SK-N-SH (cell line): ENCODE measurements at regions not wholly inside any gene's neighbourhood (a gene's known extent, or its start where the extent isn't known, plus 50 kb on each side); places are given as distances from the start of the nearest gene placed in this dataset.

Source experiments
- ELF1 ChIP-seq: IDR thresholded peaks from 2 replicates; pipeline ENCODE4 v1.4.0; 2012
- EP300 ChIP-seq, 2 experiments: IDR thresholded peaks; 2 replicates each; pipeline versions ENCODE4 v1.4.0 to v1.6.1; 2012; ENCODE audit warnings: borderline replicate concordance in 1 of 2, low read depth in 1 of 2, low read length in 1 of 2
- EZH2phosphoT487 ChIP-seq: fragments of 200-600 bp; sonication (generic); IDR thresholded peaks from 2 replicates; pipeline ENCODE4 v1.6.1; 2017; ENCODE audit warnings: low read depth, mixed run types, mild to moderate bottlenecking, antibody characterized with exemption, moderate library complexity, borderline replicate concordance
- GABPA ChIP-seq: IDR thresholded peaks from 2 replicates; pipeline ENCODE4 v1.4.0; 2012; ENCODE audit warnings: low read depth, mild to moderate bottlenecking
- MAX ChIP-seq: IDR thresholded peaks from 2 replicates; pipeline ENCODE4 v1.4.0; 2012; ENCODE audit warnings: low read depth
- POLR2AphosphoS5 ChIP-seq: IDR thresholded peaks from 2 replicates; pipeline ENCODE4 v1.6.1; 2012; ENCODE audit warnings: low read depth, low read length
- RAD21 ChIP-seq: IDR thresholded peaks from 2 replicates; pipeline ENCODE4 v1.6.1; 2012; ENCODE audit warnings: mild to moderate bottlenecking, low read length
- RFX5 ChIP-seq: IDR thresholded peaks from 2 replicates; pipeline ENCODE4 v1.6.1; 2012; ENCODE audit warnings: mild to moderate bottlenecking, improper control_type of control experiment, low read length
- TAF1 ChIP-seq: IDR thresholded peaks from 2 replicates; pipeline ENCODE4 v1.6.1; 2012; ENCODE audit warnings: low read depth, mild to moderate bottlenecking, low read length, moderate library complexity, borderline replicate concordance
- TCF12 ChIP-seq: IDR thresholded peaks from 2 replicates; pipeline ENCODE4 v1.4.0; 2012
- USF2 ChIP-seq: fragments of 150-350 bp; IDR thresholded peaks from 2 replicates; pipeline ENCODE4 v1.6.1; 2017; ENCODE audit warnings: antibody characterized with exemption, low read length, low read depth, borderline replicate concordance
- TF ChIP-seq, protein P1 (sequence below): fragments of 200-600 bp; sonication (generic); IDR thresholded peaks from 2 replicates; pipeline ENCODE4 v1.6.1; 2017; ENCODE audit warnings: antibody characterized with exemption, mild to moderate bottlenecking, moderate library complexity
- TF ChIP-seq, protein P2 (sequence below): IDR thresholded peaks from 2 replicates; pipeline ENCODE4 v1.4.0; 2012; ENCODE audit warnings: low read depth, borderline replicate concordance

- no peak for TF ChIP-seq POLR2AphosphoS5
- TF ChIP-seq USF2 = no peak
- no peak for TF ChIP-seq MAX
- no peak for TF ChIP-seq EZH2phosphoT487
- TF ChIP-seq, protein P1, sequence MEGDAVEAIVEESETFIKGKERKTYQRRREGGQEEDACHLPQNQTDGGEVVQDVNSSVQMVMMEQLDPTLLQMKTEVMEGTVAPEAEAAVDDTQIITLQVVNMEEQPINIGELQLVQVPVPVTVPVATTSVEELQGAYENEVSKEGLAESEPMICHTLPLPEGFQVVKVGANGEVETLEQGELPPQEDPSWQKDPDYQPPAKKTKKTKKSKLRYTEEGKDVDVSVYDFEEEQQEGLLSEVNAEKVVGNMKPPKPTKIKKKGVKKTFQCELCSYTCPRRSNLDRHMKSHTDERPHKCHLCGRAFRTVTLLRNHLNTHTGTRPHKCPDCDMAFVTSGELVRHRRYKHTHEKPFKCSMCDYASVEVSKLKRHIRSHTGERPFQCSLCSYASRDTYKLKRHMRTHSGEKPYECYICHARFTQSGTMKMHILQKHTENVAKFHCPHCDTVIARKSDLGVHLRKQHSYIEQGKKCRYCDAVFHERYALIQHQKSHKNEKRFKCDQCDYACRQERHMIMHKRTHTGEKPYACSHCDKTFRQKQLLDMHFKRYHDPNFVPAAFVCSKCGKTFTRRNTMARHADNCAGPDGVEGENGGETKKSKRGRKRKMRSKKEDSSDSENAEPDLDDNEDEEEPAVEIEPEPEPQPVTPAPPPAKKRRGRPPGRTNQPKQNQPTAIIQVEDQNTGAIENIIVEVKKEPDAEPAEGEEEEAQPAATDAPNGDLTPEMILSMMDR = no peak
- TF ChIP-seq EP300 (IDR thresholded peaks at IDR 0.05; ENCODE audit: borderline replicate concordance in 1 of 2, low read depth in 1 of 2, low read length in 1 of 2) = no peak
- TF ChIP-seq TAF1 = no peak
- no peak for TF ChIP-seq ELF1
- no peak for TF ChIP-seq GABPA
- TF ChIP-seq, protein P2, sequence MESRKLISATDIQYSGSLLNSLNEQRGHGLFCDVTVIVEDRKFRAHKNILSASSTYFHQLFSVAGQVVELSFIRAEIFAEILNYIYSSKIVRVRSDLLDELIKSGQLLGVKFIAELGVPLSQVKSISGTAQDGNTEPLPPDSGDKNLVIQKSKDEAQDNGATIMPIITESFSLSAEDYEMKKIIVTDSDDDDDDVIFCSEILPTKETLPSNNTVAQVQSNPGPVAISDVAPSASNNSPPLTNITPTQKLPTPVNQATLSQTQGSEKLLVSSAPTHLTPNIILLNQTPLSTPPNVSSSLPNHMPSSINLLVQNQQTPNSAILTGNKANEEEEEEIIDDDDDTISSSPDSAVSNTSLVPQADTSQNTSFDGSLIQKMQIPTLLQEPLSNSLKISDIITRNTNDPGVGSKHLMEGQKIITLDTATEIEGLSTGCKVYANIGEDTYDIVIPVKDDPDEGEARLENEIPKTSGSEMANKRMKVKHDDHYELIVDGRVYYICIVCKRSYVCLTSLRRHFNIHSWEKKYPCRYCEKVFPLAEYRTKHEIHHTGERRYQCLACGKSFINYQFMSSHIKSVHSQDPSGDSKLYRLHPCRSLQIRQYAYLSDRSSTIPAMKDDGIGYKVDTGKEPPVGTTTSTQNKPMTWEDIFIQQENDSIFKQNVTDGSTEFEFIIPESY = no peak
- TF ChIP-seq RFX5 = no peak
- no peak for TF ChIP-seq TCF12
- TF ChIP-seq RAD21 = no peak
Observed at GRCh38 chr3:25139267-25139666, 288.8 kb upstream of the RARB start.
